ENCODE measurements at regions not wholly inside any gene's neighbourhood (a gene's known extent, or its start where the extent isn't known, plus 50 kb on each side); places are given as distances from the start of the nearest gene placed in this dataset.

GRCh38 chr13:67366533-67366932, 136.4 kb upstream of the PCDH9 start:
- TF ChIP-seq CTCF (IDR thresholded peaks at IDR 0.05) (no peak), POLR2A (IDR thresholded peaks at IDR 0.05) (no peak)

All from upper lobe of left lung (tissue), 4 donors.